Peyer's patch (tissue), 4 donors: ENCODE measurements at regions not wholly inside any gene's neighbourhood (a gene's known extent, or its start where the extent isn't known, plus 50 kb on each side); places are given as distances from the start of the nearest gene placed in this dataset.

ENCODE experiments used
- CTCF ChIP-seq, 6 experiments: fragments of 450-650 bp in 4 of 6; fragments of 200-600 bp in 2 of 6; sonication (generic) in 1 of 6; IDR thresholded peaks; one replicate each; pipeline ENCODE4 v1.5.1; 2017 to 2019; ENCODE audit warnings: antibody characterized with exemption in 6 of 6, mild to moderate bottlenecking in 3 of 6, moderate library complexity in 1 of 6
- POLR2A ChIP-seq, 2 donors: fragments of 450-650 bp; IDR thresholded peaks; one replicate each; pipeline ENCODE4 v1.5.1; 2017; ENCODE audit warnings: antibody characterized with exemption in 2 of 2, mild to moderate bottlenecking in 2 of 2, moderate library complexity in 2 of 2

- peak in 5 of 6 experiments; percentile 34 to 59 (median 40) for TF ChIP-seq CTCF (IDR thresholded peaks at IDR 0.05)
- no peak for TF ChIP-seq POLR2A (IDR thresholded peaks at IDR 0.05)
Observed at GRCh38 chr4:161252520-161253141, 911.2 kb downstream of the FSTL5 start.
